ENCODE measurements at regions not wholly inside any gene's neighbourhood (a gene's known extent, or its start where the extent isn't known, plus 50 kb on each side); places are given as distances from the start of the nearest gene placed in this dataset.

- no peak overlapping the region for H3K4me3 ChIP-seq
- no peak overlapping the region for H3K27ac ChIP-seq
- TF ChIP-seq CTCF (IDR thresholded peaks at IDR 0.05), result no peak
- no peak for DNase-seq (ENCODE audit: low spot score)
These were observed 411.7 kb upstream of the FZD8 start for GRCh38 chr10:36053775-36054174.

DNA sequence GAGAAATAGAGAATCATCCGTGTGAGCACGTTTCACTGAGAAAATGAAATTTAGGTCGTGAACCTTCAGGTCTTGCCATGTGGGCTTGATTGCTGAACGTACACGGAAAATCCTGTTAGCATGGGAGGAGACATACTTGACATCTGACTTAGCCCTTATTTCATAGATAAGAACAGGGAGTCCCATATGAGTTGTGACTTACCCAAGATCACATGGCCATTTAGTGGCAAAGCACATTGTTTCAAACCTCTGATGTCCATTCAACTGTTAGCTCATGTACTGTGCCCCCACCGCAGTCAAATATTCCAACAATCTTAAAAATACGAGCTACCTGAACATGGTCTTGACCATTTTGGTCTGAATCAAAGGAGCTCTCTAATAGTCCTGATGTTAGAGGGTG, 411.2 kb upstream of the FZD8 start:
- Histone ChIP-seq H3K4me3 (no peak overlapping the region), H3K27ac (no peak overlapping the region)
- TF ChIP-seq CTCF (IDR thresholded peaks at IDR 0.05), result no peak
- DNase-seq (ENCODE audit: low spot score), result no peak

DNA sequence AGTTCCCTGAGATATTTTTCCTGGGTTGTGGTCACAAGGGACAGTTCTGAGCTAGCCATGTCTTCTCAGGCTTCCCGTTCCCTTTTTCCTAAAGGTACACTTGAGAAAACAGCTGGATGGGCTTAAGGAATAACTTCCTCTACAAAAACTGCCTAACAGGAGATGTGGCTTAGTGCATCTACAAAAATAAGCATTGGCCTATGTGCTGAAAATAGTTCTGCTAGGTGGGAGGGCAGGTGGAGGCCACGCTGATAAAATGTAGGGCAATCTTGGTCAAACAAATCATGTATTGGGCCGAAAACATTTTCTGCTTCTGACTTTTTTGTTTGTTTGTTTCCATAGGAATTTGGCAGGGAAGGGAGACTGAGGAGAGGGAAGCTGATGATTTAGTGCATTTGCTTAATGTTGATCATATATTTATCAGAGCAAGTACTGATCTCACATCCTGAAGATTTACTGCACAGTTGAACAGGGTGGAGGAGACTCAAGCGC, 409.4 kb upstream of the FZD8 start:
- H3K27ac ChIP-seq, result no peak overlapping the region

DNA sequence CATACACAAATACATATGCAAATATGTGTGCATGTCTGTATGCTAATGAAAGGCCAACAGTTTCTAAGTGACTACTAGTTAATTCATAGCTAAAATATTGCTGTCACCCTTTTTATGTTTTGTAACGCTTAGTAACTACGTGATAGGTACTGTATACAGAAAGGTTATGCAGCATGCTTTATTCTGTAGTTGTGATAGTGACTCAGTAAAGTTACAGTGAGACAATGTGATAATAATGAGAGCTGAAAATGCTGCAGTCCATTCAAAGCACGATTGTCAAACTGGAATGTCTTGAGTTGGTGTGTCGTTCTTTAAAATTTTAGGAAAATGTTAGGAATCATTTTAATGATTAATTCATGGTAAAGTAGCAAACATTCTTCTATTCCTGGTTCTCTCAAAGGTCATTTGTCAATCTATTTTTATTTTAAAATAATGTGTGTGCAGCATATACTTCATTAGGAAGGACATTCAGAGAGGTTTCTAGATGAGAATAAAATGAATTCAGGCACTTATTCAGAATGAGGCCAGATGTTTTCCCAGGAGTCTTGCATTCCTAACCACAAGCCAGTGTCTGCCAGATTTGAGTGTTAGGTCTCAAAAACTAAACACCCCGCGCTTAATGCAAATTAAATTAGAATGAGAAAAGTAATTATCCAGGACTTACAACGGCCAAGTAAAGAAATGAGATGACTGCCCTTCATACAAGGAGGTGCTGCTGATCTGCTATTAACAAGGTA, 408.8 kb upstream of the FZD8 start:
- no peak for TF ChIP-seq CTCF (IDR thresholded peaks at IDR 0.05)
- no peak overlapping the region for H3K27ac ChIP-seq
- no peak overlapping the region for H3K4me3 ChIP-seq
- no peak for DNase-seq (ENCODE audit: low spot score)

More for the DNA sequence above, 409.4 kb upstream of the FZD8 start:
- DNase-seq (ENCODE audit: low spot score), result no peak
- H3K4me3 ChIP-seq, result no peak overlapping the region
- no peak for TF ChIP-seq CTCF (IDR thresholded peaks at IDR 0.05)

DNA sequence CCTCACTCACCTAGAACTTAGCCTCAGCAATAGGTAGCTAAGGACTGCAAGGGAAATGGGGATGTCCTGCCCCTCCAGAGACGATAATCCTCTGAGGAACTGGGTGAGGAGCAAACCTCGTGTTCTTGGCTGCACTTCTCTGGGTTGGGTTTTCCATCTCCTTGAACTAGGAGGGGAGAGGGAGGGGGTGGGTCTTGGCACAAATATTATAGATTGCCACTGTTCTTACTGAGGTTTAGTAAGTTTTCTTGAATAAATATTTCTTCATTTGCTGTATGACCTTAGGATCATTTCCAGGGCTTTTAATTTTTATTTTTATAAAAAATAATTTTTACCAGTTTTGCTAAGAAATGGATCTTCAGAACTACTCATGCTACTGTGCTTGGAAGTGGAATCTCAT, 406.7 kb upstream of the FZD8 start:
- Histone ChIP-seq H3K4me3 (no peak overlapping the region), H3K27ac (no peak overlapping the region)
- TF ChIP-seq CTCF (IDR thresholded peaks at IDR 0.05), result no peak
- DNase-seq (ENCODE audit: low spot score), result no peak

- no peak overlapping the region for H3K27ac ChIP-seq
- no peak for TF ChIP-seq CTCF (IDR thresholded peaks at IDR 0.05)
- H3K4me3 ChIP-seq, result no peak overlapping the region
- DNase-seq (ENCODE audit: low spot score), result no peak
These were observed 406.1 kb upstream of the FZD8 start for GRCh38 chr10:36048236-36048635.

DNA sequence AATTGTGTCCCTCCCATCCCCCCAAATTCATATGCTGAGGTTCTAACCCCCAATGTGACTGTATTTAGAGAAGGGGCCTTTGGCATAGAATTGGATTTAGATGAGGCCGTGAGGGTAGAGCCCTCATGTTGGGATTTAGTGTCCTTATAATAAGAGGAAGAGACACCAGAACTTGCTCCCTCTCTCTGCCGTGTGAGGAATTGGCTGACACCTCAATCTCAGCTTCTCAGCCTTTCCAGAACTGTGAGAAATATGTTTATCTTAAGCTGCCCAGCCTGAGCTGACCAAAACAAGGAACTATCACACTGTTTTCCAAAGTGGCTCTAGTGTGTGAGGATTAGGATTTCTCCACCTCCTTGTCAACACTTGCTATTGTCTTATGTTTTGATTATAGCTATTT, 400.0 kb upstream of the FZD8 start:
- no peak for DNase-seq (ENCODE audit: low spot score)
- H3K27ac ChIP-seq, result no peak overlapping the region
- no peak for TF ChIP-seq CTCF (IDR thresholded peaks at IDR 0.05)
- no peak overlapping the region for H3K4me3 ChIP-seq
